OCI-LY1 (cell line): ENCODE measurements at regions not wholly inside any gene's neighbourhood (a gene's known extent, or its start where the extent isn't known, plus 50 kb on each side); places are given as distances from the start of the nearest gene placed in this dataset.

ENCODE experiments used
- H2AFZ ChIP-seq: fragments of 200-600 bp; sonication (generic), shearing (Covaris generic); 2 replicates; pipeline ENCODE4 v1.6.0; 2014; ENCODE audit warnings: antibody characterized with exemption, mild to moderate bottlenecking, low read length
- H3F3A ChIP-seq: fragments of 200-600 bp; sonication (generic), shearing (Covaris generic); 2 replicates; pipeline ENCODE4 v1.6.0; 2014; ENCODE audit warnings: mild to moderate bottlenecking, antibody characterized with exemption, low read length, moderate library complexity; ENCODE audit not compliant: insufficient read depth
- H3K27ac ChIP-seq: fragments of 200-600 bp; sonication (generic); 2 replicates; pipeline ENCODE4 v1.5.1; 2014; ENCODE audit warnings: low read length, mixed run types, mild to moderate bottlenecking, low read depth; ENCODE audit not compliant: poor library complexity, severe bottlenecking
- H3K27me3 ChIP-seq: fragments of 200-600 bp; sonication (generic); 2 replicates; pipeline ENCODE4 v1.6.0; 2014; ENCODE audit warnings: antibody characterized with exemption, mild to moderate bottlenecking, low read length, moderate library complexity; ENCODE audit not compliant: insufficient read depth
- H3K36me3 ChIP-seq: fragments of 200-600 bp; sonication (generic); 2 replicates; pipeline ENCODE4 v1.6.1; 2014; ENCODE audit warnings: mild to moderate bottlenecking, antibody characterized with exemption, low read length, moderate library complexity, mixed read lengths; ENCODE audit not compliant: insufficient read depth
- H3K4me1 ChIP-seq: fragments of 200-600 bp; sonication (generic); 2 replicates; pipeline ENCODE4 v1.5.1; 2014; ENCODE audit warnings: mild to moderate bottlenecking, low read length, moderate library complexity; ENCODE audit not compliant: insufficient read depth, severe bottlenecking
- H3K4me2 ChIP-seq: fragments of 200-600 bp; sonication (generic), shearing (Covaris generic); 2 replicates; pipeline ENCODE4 v1.6.1; 2014; ENCODE audit warnings: low read length
- H3K4me3 ChIP-seq: fragments of 200-600 bp; sonication (generic); 2 replicates; pipeline ENCODE4 v1.5.1; 2014; ENCODE audit warnings: low read length, low read depth, mild to moderate bottlenecking, mixed read lengths; ENCODE audit not compliant: poor library complexity, severe bottlenecking
- H3K79me2 ChIP-seq: fragments of 200-600 bp; shearing (Covaris generic); 2 replicates; pipeline ENCODE4 v1.6.1; 2016; ENCODE audit warnings: mixed run types, low read length, mixed read lengths; ENCODE audit not compliant: insufficient read depth
- H3K9ac ChIP-seq: fragments of 200-600 bp; sonication (generic), shearing (Covaris generic); 2 replicates; pipeline ENCODE4 v1.6.1; 2014; ENCODE audit warnings: mild to moderate bottlenecking, low read length, mixed read lengths
- H3K9me2 ChIP-seq: fragments of 200-600 bp; sonication (generic), shearing (Covaris generic); 2 replicates; pipeline ENCODE4 v1.6.1; 2014; ENCODE audit warnings: low read depth, mild to moderate bottlenecking, low read length, mixed read lengths
- H3K9me3 ChIP-seq: fragments of 200-600 bp; shearing (Covaris generic); 2 replicates; pipeline ENCODE4 v1.6.1; 2014; ENCODE audit warnings: low read length, mixed read lengths
- H4K20me1 ChIP-seq: fragments of 200-600 bp; sonication (generic), shearing (Covaris generic); 2 replicates; pipeline ENCODE4 v1.6.0; 2016; ENCODE audit warnings: mild to moderate bottlenecking, low read length; ENCODE audit not compliant: insufficient read depth
- EZH2 ChIP-seq: fragments of 200-600 bp; sonication (generic), shearing (Covaris generic); IDR thresholded peaks from 2 replicates; pipeline ENCODE4 v1.8.0; 2017; ENCODE audit warnings: borderline replicate concordance, mixed run types, mild to moderate bottlenecking, antibody characterized with exemption, low read length, moderate library complexity, mixed read lengths
- TF ChIP-seq, protein P1 (sequence below): fragments of 200-600 bp; sonication (generic), shearing (Covaris generic); IDR thresholded peaks from 2 replicates; pipeline ENCODE4 v1.5.1; 2017; ENCODE audit warnings: mild to moderate bottlenecking, antibody characterized with exemption, low read length, moderate library complexity, mixed read lengths

- H3K9ac ChIP-seq = no peak overlapping the region
- TF ChIP-seq EZH2 = no peak
- TF ChIP-seq, protein P1, sequence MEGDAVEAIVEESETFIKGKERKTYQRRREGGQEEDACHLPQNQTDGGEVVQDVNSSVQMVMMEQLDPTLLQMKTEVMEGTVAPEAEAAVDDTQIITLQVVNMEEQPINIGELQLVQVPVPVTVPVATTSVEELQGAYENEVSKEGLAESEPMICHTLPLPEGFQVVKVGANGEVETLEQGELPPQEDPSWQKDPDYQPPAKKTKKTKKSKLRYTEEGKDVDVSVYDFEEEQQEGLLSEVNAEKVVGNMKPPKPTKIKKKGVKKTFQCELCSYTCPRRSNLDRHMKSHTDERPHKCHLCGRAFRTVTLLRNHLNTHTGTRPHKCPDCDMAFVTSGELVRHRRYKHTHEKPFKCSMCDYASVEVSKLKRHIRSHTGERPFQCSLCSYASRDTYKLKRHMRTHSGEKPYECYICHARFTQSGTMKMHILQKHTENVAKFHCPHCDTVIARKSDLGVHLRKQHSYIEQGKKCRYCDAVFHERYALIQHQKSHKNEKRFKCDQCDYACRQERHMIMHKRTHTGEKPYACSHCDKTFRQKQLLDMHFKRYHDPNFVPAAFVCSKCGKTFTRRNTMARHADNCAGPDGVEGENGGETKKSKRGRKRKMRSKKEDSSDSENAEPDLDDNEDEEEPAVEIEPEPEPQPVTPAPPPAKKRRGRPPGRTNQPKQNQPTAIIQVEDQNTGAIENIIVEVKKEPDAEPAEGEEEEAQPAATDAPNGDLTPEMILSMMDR = no peak
- H2AFZ ChIP-seq = no peak overlapping the region
- no peaks in the 10 kb centered on the region for H3K36me3 ChIP-seq
- H3K79me2 ChIP-seq = no peaks in the 10 kb centered on the region
- no peaks in the 10 kb centered on the region for H3K9me2 ChIP-seq
- H3K4me2 ChIP-seq = no peak overlapping the region
- no peak overlapping the region for H3K4me3 ChIP-seq
- no peaks in the 10 kb centered on the region for H3K27me3 ChIP-seq
- H4K20me1 ChIP-seq = no peaks in the 10 kb centered on the region
- no peaks in the 10 kb centered on the region for H3K9me3 ChIP-seq
- H3K27ac ChIP-seq = no peak overlapping the region
- H3F3A ChIP-seq = no peaks in the 10 kb centered on the region
- H3K4me1 ChIP-seq = no peaks in the 10 kb centered on the region
Observed at GRCh38 chr1:208475449-208475848, 231.3 kb upstream of the PLXNA2 start.

GRCh38 chr1:208475951-208476845, 232.0 kb upstream of the PLXNA2 start:
- Histone ChIP-seq H3K27ac (no peak overlapping the region), H3K79me2 (no peaks in the 10 kb centered on the region), H3K4me3 (no peak overlapping the region), H3K27me3 (no peaks in the 10 kb centered on the region), H3K9me2 (no peaks in the 10 kb centered on the region), H3K4me2 (no peak overlapping the region), H3K9ac (no peak overlapping the region), H4K20me1 (no peaks in the 10 kb centered on the region), H3K4me1 (no peaks in the 10 kb centered on the region), H3K36me3 (no peaks in the 10 kb centered on the region), H3K9me3 (no peaks in the 10 kb centered on the region), H3F3A (no peaks in the 10 kb centered on the region), H2AFZ (no peak overlapping the region)
- no peak for TF ChIP-seq EZH2
- TF ChIP-seq, protein P1 = no peak

- Histone ChIP-seq H3K4me1 (no peaks in the 10 kb centered on the region), H3F3A (no peaks in the 10 kb centered on the region), H3K9me3 (no peaks in the 10 kb centered on the region), H4K20me1 (no peaks in the 10 kb centered on the region), H3K4me3 (no peak overlapping the region), H3K4me2 (no peak overlapping the region), H3K27ac (no peak overlapping the region), H3K9ac (no peak overlapping the region), H2AFZ (no peak overlapping the region), H3K36me3 (no peaks in the 10 kb centered on the region), H3K27me3 (no peaks in the 10 kb centered on the region), H3K79me2 (no peaks in the 10 kb centered on the region), H3K9me2 (no peaks in the 10 kb centered on the region)
- no peak for TF ChIP-seq EZH2
- TF ChIP-seq, protein P1 = no peak
Observed at GRCh38 chr1:208476846-208477170, 232.6 kb upstream of the PLXNA2 start.
